Glutamatergic neuron (in vitro differentiated cells): ENCODE measurements at regions not wholly inside any gene's neighbourhood (a gene's known extent, or its start where the extent isn't known, plus 50 kb on each side); places are given as distances from the start of the nearest gene placed in this dataset.

Source experiments
- DNase-seq: peaks from one replicate; pipeline ENCODE4 v3.0.0; 2022
- H3K27ac Mint-ChIP-seq: one replicate; pipeline ENCODE4 v1.8.0; 2020; ENCODE audit warnings: mild to moderate bottlenecking, mixed read lengths, inconsistent platforms; ENCODE audit not compliant: unreplicated experiment
- H3K27me3 Mint-ChIP-seq: one replicate; pipeline ENCODE4 v1.8.0; 2020; ENCODE audit warnings: mild to moderate bottlenecking, moderate library complexity, mixed read lengths, inconsistent platforms; ENCODE audit not compliant: unreplicated experiment
- H3K36me3 Mint-ChIP-seq: one replicate; pipeline ENCODE4 v1.8.0; 2020; ENCODE audit warnings: mild to moderate bottlenecking, mixed read lengths, inconsistent platforms; ENCODE audit not compliant: unreplicated experiment
- H3K4me1 Mint-ChIP-seq: one replicate; pipeline ENCODE4 v1.8.0; 2020; ENCODE audit warnings: mild to moderate bottlenecking, low read depth, mixed read lengths, inconsistent platforms; ENCODE audit not compliant: unreplicated experiment
- H3K4me3 Mint-ChIP-seq: one replicate; pipeline ENCODE4 v1.8.0; 2020; ENCODE audit warnings: mild to moderate bottlenecking, mixed read lengths, inconsistent platforms; ENCODE audit not compliant: unreplicated experiment
- H3K9me3 Mint-ChIP-seq: one replicate; pipeline ENCODE4 v1.8.0; 2020; ENCODE audit warnings: mild to moderate bottlenecking, moderate library complexity, mixed read lengths, inconsistent platforms; ENCODE audit not compliant: unreplicated experiment
- TF ChIP-seq, protein P1 (sequence below): fragments of 200-600 bp; sonication (generic); IDR thresholded peaks from one replicate; pipeline ENCODE4 v1.5.0; 2021; ENCODE audit not compliant: partially characterized antibody, unreplicated experiment

DNA sequence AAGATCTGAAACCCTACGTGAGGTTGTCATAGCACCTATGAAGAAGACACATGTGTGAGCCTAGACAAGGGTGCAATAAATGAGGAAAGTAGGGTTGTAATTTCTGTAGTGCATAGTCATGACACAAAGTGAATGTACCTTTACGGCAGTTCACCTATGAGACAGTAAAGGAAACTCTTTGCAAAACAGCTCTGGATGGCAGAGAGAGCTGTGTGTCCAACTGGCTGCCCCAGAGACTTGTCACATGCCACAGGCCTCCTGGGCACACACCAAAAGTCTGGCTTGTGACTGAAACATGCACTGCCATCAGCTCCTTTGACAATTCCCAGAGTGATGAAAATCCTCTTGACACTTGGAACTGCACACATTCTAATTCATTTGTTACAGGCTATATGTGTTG, 90.7 kb upstream of the NAMPT start:
- H3K9me3 Mint-ChIP-seq, result peaks cover 6% of the 10 kb centered on the region
- TF ChIP-seq, protein P1, sequence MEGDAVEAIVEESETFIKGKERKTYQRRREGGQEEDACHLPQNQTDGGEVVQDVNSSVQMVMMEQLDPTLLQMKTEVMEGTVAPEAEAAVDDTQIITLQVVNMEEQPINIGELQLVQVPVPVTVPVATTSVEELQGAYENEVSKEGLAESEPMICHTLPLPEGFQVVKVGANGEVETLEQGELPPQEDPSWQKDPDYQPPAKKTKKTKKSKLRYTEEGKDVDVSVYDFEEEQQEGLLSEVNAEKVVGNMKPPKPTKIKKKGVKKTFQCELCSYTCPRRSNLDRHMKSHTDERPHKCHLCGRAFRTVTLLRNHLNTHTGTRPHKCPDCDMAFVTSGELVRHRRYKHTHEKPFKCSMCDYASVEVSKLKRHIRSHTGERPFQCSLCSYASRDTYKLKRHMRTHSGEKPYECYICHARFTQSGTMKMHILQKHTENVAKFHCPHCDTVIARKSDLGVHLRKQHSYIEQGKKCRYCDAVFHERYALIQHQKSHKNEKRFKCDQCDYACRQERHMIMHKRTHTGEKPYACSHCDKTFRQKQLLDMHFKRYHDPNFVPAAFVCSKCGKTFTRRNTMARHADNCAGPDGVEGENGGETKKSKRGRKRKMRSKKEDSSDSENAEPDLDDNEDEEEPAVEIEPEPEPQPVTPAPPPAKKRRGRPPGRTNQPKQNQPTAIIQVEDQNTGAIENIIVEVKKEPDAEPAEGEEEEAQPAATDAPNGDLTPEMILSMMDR, result no peak
- no peak overlapping the region for H3K27ac Mint-ChIP-seq
- H3K4me1 Mint-ChIP-seq, result peaks cover 14% of the 10 kb centered on the region
- H3K27me3 Mint-ChIP-seq, result peaks cover 5% of the 10 kb centered on the region
- no peak overlapping the region for H3K4me3 Mint-ChIP-seq
- no peaks in the 10 kb centered on the region for H3K36me3 Mint-ChIP-seq
- no peak for DNase-seq

DNA sequence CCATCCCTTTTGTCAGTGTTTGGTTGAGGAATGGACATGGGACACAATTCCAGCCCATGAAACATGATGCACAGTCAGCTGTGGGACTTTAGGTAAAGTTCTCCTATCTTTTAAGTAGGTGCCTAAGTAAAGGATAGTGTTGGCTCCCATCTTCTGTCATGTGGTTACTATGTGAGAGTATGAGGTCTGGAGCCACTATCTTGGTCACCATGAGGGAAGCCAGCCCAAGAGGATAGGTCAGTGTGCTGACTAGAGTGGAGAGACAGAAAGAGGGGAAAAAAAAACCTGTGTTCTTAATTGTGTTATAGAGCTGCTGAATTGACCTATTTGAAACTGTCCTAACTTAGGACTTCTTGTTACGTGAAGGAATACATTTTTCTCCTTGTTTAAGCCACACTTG, 89.7 kb upstream of the NAMPT start:
- peaks cover 6% of the 10 kb centered on the region for H3K4me1 Mint-ChIP-seq
- peaks cover under 1% of the 10 kb centered on the region for H3K27me3 Mint-ChIP-seq
- no peak overlapping the region for H3K27ac Mint-ChIP-seq
- no peaks in the 10 kb centered on the region for H3K36me3 Mint-ChIP-seq
- peaks cover 4% of the 10 kb centered on the region for H3K9me3 Mint-ChIP-seq
- no peak for DNase-seq
- TF ChIP-seq, protein P1, result no peak
- no peak overlapping the region for H3K4me3 Mint-ChIP-seq

DNA sequence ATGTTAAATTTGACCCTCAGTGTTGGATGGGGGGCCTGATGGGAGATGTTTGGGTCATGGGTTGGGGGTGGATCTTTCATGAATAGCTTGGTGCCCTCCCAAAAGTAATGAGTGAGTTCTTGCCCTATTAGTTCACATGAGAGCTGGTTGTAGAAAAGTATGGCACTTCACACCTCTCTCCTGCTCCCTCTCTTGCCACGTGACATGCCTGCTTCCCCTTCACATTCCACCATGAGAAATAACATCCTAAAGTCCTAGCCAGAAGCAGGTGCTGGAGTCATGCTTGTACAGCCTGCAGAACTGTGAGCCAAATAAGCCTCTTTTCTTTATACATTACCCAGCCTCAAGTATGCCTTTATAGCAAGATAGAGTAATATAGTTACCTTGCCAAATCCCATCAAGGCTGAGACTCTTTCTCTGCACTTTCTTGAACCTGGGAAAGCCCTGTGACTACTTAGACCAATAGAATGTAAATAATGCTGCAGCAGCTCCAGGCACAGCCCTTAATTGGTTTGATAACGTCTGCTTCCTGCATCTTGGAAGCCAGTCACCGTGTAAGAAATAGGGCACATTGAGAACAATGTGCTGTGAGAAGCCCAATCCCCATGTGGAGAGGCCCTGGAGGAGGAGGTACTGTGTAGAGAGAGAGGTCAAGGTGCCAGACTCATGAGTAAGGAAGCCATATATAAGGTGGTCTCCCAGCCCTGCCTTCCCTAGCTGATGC, 88.0 kb upstream of the NAMPT start:
- DNase-seq, result no peak
- Mint-ChIP-seq H3K27me3 (no peaks in the 10 kb centered on the region), H3K4me1 (no peaks in the 10 kb centered on the region), H3K36me3 (no peaks in the 10 kb centered on the region), H3K9me3 (no peaks in the 10 kb centered on the region), H3K4me3 (no peak overlapping the region), H3K27ac (no peak overlapping the region)
- TF ChIP-seq, protein P1, result no peak

DNA sequence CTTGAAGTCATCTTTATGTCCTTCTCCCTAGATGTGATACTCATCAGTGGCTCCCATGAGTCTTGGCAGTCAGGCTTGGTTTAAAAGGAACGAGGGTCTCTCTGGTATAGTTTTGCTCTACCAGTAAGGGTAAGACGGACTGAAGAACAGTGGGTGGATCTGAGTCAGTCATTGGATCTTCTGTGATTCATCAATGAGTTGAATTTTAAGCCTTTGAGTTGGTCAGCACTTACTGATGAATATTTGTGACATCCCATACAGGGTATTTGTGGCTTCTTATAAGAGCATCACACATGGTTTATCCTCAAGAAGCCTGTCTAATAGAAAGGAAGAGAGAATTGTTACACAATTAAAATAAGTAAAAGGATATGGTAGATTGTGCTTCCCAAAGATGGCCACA, 87.3 kb upstream of the NAMPT start:
- H3K9me3 Mint-ChIP-seq, result no peaks in the 10 kb centered on the region
- H3K4me1 Mint-ChIP-seq, result no peaks in the 10 kb centered on the region
- H3K27ac Mint-ChIP-seq, result no peak overlapping the region
- DNase-seq, result no peak
- no peaks in the 10 kb centered on the region for H3K36me3 Mint-ChIP-seq
- TF ChIP-seq, protein P1, result no peak
- no peaks in the 10 kb centered on the region for H3K27me3 Mint-ChIP-seq
- no peak overlapping the region for H3K4me3 Mint-ChIP-seq

DNA sequence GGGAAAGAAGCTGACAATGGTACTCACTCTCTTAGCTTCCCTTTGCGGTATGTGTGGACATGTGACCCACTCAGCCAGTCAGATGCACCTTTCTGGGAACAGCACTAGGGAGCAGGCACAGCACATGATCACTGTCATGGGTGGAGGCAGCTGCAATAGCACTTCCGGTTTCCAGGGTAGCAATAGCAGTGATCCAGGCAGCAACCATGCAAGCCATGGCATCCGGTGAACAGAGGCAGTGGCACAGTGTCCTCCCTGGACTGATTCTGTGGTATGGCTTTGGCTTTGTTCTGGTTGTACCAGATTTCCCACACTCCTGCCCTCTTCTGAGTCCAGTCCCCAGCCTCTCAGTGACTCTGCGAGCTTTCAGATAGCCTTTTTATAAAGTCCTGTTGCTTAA, 86.8 kb upstream of the NAMPT start:
- TF ChIP-seq, protein P1, result no peak
- Mint-ChIP-seq H3K4me1 (no peaks in the 10 kb centered on the region), H3K4me3 (no peak overlapping the region), H3K27ac (no peak overlapping the region), H3K27me3 (no peaks in the 10 kb centered on the region), H3K9me3 (no peaks in the 10 kb centered on the region), H3K36me3 (no peaks in the 10 kb centered on the region)
- no peak for DNase-seq
